ENCODE measurements at regions not wholly inside any gene's neighbourhood (a gene's known extent, or its start where the extent isn't known, plus 50 kb on each side); places are given as distances from the start of the nearest gene placed in this dataset.

- no peaks in the 10 kb centered on the region for H3K4me1 ChIP-seq
- no peak overlapping the region for H3K27ac ChIP-seq
- 92% methylated on average over 2 of the region's 2 CpGs for WGBS
Measured at GRCh38 chr5:53376853-53377252, 103.6 kb upstream of the FST start.

GRCh38 chr5:53378190-53378589 lies 102.2 kb upstream of the FST start:
- 96% methylated on average over 2 of the region's 2 CpGs for WGBS
- TF ChIP-seq EP300 (IDR thresholded peaks at IDR 0.05), result no peak
- TF ChIP-seq CTCF (IDR thresholded peaks at IDR 0.05), result no peak
- TF ChIP-seq POLR2A (IDR thresholded peaks at IDR 0.05), result no peak
- no peak for TF ChIP-seq POLR2AphosphoS5 (IDR thresholded peaks at IDR 0.05)
- DNase-seq (ENCODE audit: low spot score in 2 of 2), result no peak
- Histone ChIP-seq H3K4me3 (no peak overlapping the region), H3K36me3 (no peaks in the 10 kb centered on the region), H3K27me3 (no peaks in the 10 kb centered on the region), H3K9me3 (no peaks in the 10 kb centered on the region), H3K27ac (no peak overlapping the region), H3K4me1 (no peaks in the 10 kb centered on the region)

More at GRCh38 chr5:53376853-53377252, 103.6 kb upstream of the FST start:
- Histone ChIP-seq H3K36me3 (no peaks in the 10 kb centered on the region), H3K4me3 (no peak overlapping the region), H3K27me3 (no peaks in the 10 kb centered on the region), H3K9me3 (no peaks in the 10 kb centered on the region)
- DNase-seq (ENCODE audit: low spot score in 2 of 2), result no peak
- TF ChIP-seq CTCF (IDR thresholded peaks at IDR 0.05) (no peak), EP300 (IDR thresholded peaks at IDR 0.05) (no peak), POLR2AphosphoS5 (IDR thresholded peaks at IDR 0.05) (no peak), POLR2A (IDR thresholded peaks at IDR 0.05) (no peak)

GRCh38 chr5:53378590-53379247 lies 101.7 kb upstream of the FST start:
- TF ChIP-seq CTCF (IDR thresholded peaks at IDR 0.05) (no peak), EP300 (IDR thresholded peaks at IDR 0.05) (no peak), POLR2A (IDR thresholded peaks at IDR 0.05) (no peak), POLR2AphosphoS5 (IDR thresholded peaks at IDR 0.05) (no peak)
- Histone ChIP-seq H3K4me1 (no peaks in the 10 kb centered on the region), H3K36me3 (no peaks in the 10 kb centered on the region), H3K9me3 (no peaks in the 10 kb centered on the region), H3K27ac (no peak overlapping the region), H3K4me3 (no peak overlapping the region), H3K27me3 (no peaks in the 10 kb centered on the region)
- 63% methylated on average over 3 of the region's 3 CpGs for WGBS
- no peak for DNase-seq (ENCODE audit: low spot score in 2 of 2)

- H3K4me3 ChIP-seq, result no peak overlapping the region
- no peak for DNase-seq (ENCODE audit: low spot score in 2 of 2)
- no peaks in the 10 kb centered on the region for H3K36me3 ChIP-seq
- H3K4me1 ChIP-seq, result no peaks in the 10 kb centered on the region
- H3K27ac ChIP-seq, result no peak overlapping the region
- no peak for TF ChIP-seq EP300 (IDR thresholded peaks at IDR 0.05)
- TF ChIP-seq POLR2A (IDR thresholded peaks at IDR 0.05), result no peak
- TF ChIP-seq POLR2AphosphoS5 (IDR thresholded peaks at IDR 0.05), result no peak
- TF ChIP-seq CTCF (IDR thresholded peaks at IDR 0.05), result no peak
- H3K9me3 ChIP-seq, result peaks cover 16% of the 10 kb centered on the region
- 90% methylated on average over 3 of the region's 3 CpGs for WGBS
- H3K27me3 ChIP-seq, result no peaks in the 10 kb centered on the region
Measured at GRCh38 chr5:53386341-53386740, 94.1 kb upstream of the FST start.

GRCh38 chr5:53389093-53389492 lies 91.3 kb upstream of the FST start:
- H3K4me1 ChIP-seq, result no peaks in the 10 kb centered on the region
- H3K27me3 ChIP-seq, result no peaks in the 10 kb centered on the region
- DNase-seq (ENCODE audit: low spot score in 2 of 2), result no peak
- no peak overlapping the region for H3K4me3 ChIP-seq
- TF ChIP-seq EP300 (IDR thresholded peaks at IDR 0.05), result no peak
- no peak for TF ChIP-seq POLR2AphosphoS5 (IDR thresholded peaks at IDR 0.05)
- no peak for TF ChIP-seq CTCF (IDR thresholded peaks at IDR 0.05)
- no peak for TF ChIP-seq POLR2A (IDR thresholded peaks at IDR 0.05)
- H3K9me3 ChIP-seq, result peaks cover 16% of the 10 kb centered on the region
- H3K36me3 ChIP-seq, result no peaks in the 10 kb centered on the region
- no peak overlapping the region for H3K27ac ChIP-seq
